Endothelial cell of umbilical vein (primary cell): ENCODE measurements at regions not wholly inside any gene's neighbourhood (a gene's known extent, or its start where the extent isn't known, plus 50 kb on each side); places are given as distances from the start of the nearest gene placed in this dataset.

Source experiments
- POLR2A ChIP-seq: IDR thresholded peaks from 2 replicates; pipeline ENCODE4 v1.6.1; 2012; ENCODE audit warnings: low read depth, mild to moderate bottlenecking, control low read depth, low read length
- POLR2AphosphoS5 ChIP-seq: IDR thresholded peaks from 2 replicates; pipeline ENCODE4 v1.6.1; 2012; ENCODE audit warnings: low read depth, mild to moderate bottlenecking, control low read depth, low read length, moderate library complexity; ENCODE audit not compliant: insufficient read depth
- TF ChIP-seq, protein P1 (sequence below), 2 donors: IDR thresholded peaks; 1 replicate in 1 of 2; 2 replicates in 1 of 2; pipeline ENCODE4 v1.5.1; 2011; ENCODE audit warnings: low read length in 2 of 2, mild to moderate bottlenecking in 2 of 2, moderate library complexity in 2 of 2, control low read depth in 1 of 2, inconsistent platforms in 1 of 2, low read depth in 1 of 2; ENCODE audit not compliant: insufficient read depth in 1 of 2; ENCODE audit errors: extremely low read depth in 1 of 2

- TF ChIP-seq POLR2A (no peak), POLR2AphosphoS5 (no peak)
- TF ChIP-seq, protein P1, sequence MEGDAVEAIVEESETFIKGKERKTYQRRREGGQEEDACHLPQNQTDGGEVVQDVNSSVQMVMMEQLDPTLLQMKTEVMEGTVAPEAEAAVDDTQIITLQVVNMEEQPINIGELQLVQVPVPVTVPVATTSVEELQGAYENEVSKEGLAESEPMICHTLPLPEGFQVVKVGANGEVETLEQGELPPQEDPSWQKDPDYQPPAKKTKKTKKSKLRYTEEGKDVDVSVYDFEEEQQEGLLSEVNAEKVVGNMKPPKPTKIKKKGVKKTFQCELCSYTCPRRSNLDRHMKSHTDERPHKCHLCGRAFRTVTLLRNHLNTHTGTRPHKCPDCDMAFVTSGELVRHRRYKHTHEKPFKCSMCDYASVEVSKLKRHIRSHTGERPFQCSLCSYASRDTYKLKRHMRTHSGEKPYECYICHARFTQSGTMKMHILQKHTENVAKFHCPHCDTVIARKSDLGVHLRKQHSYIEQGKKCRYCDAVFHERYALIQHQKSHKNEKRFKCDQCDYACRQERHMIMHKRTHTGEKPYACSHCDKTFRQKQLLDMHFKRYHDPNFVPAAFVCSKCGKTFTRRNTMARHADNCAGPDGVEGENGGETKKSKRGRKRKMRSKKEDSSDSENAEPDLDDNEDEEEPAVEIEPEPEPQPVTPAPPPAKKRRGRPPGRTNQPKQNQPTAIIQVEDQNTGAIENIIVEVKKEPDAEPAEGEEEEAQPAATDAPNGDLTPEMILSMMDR (IDR thresholded peaks at IDR 0.05; ENCODE audit: extremely low read depth in 1 of 2, insufficient read depth in 1 of 2, low read depth in 1 of 2, low read length in 2 of 2): no peak
Observed at GRCh38 chr3:522888-523287, 326.3 kb downstream of the CHL1 start.
